GM21381 (cell line): ENCODE measurements at regions not wholly inside any gene's neighbourhood (a gene's known extent, or its start where the extent isn't known, plus 50 kb on each side); places are given as distances from the start of the nearest gene placed in this dataset.

Experiments used
- ATAC-seq: cut with Tn5 transposase; IDR thresholded peaks from one replicate; pipeline ENCODE4 v1.9.1; 2021; ENCODE audit warnings: mild to moderate bottlenecking, moderate library complexity; ENCODE audit not compliant: unreplicated experiment

- ATAC-seq, result no peak
Observed at GRCh38 chr12:127396734-127397133, 870.2 kb upstream of the TMEM132C start.

GRCh38 chr12:127398016-127398710, 868.8 kb upstream of the TMEM132C start:
- ATAC-seq, result no peak

- ATAC-seq, result no peak
Observed at GRCh38 chr12:127399451-127399850, 867.5 kb upstream of the TMEM132C start.

GRCh38 chr12:127400221-127400620, 866.7 kb upstream of the TMEM132C start:
- ATAC-seq, result no peak

GRCh38 chr12:127401005-127401404, 866.0 kb upstream of the TMEM132C start:
- no peak for ATAC-seq

- no peak for ATAC-seq
Observed at GRCh38 chr12:127401536-127401935, 865.4 kb upstream of the TMEM132C start.

GRCh38 chr12:127411166-127411915, 855.6 kb upstream of the TMEM132C start:
- no peak for ATAC-seq

- no peak for ATAC-seq
Observed at GRCh38 chr12:127411981-127412380, 855.0 kb upstream of the TMEM132C start.

- ATAC-seq, result no peak
Observed at GRCh38 chr12:127412866-127413265, 854.1 kb upstream of the TMEM132C start.

- no peak for ATAC-seq
Observed at GRCh38 chr12:127414186-127414585, 852.8 kb upstream of the TMEM132C start.

- ATAC-seq, result no peak
Observed at GRCh38 chr12:127414636-127415035, 852.3 kb upstream of the TMEM132C start.

GRCh38 chr12:127416796-127417195, 850.2 kb upstream of the TMEM132C start:
- ATAC-seq, result no peak

GRCh38 chr12:127419111-127419510, 847.9 kb upstream of the TMEM132C start:
- ATAC-seq, result no peak

GRCh38 chr12:127421614-127422013, 845.4 kb upstream of the TMEM132C start:
- ATAC-seq, result no peak

- ATAC-seq, result no peak
Observed at GRCh38 chr12:127422935-127423566, 843.9 kb upstream of the TMEM132C start.

GRCh38 chr12:127425474-127425873, 841.5 kb upstream of the TMEM132C start:
- ATAC-seq, result no peak

GRCh38 chr12:127428420-127428819, 838.5 kb upstream of the TMEM132C start:
- no peak for ATAC-seq

GRCh38 chr12:127429551-127430285, 837.3 kb upstream of the TMEM132C start:
- ATAC-seq, result no peak

GRCh38 chr12:127430401-127430800, 836.6 kb upstream of the TMEM132C start:
- no peak for ATAC-seq

- ATAC-seq, result no peak
Observed at GRCh38 chr12:127431177-127431576, 835.8 kb upstream of the TMEM132C start.

- no peak for ATAC-seq
Observed at GRCh38 chr12:127431594-127431993, 835.4 kb upstream of the TMEM132C start.
